ENCODE measurements at regions not wholly inside any gene's neighbourhood (a gene's known extent, or its start where the extent isn't known, plus 50 kb on each side); places are given as distances from the start of the nearest gene placed in this dataset.

- no peak for TF ChIP-seq CTCF (IDR thresholded peaks at IDR 0.05)
- no peak for TF ChIP-seq POLR2AphosphoS5 (IDR thresholded peaks at IDR 0.05)
Measured at GRCh38 chrX:128759177-128759576, 707.0 kb upstream of the ACTRT1 start.

Measured in prostate gland (tissue), 2 donors.